Mammary epithelial cell (primary cell): ENCODE measurements at regions not wholly inside any gene's neighbourhood (a gene's known extent, or its start where the extent isn't known, plus 50 kb on each side); places are given as distances from the start of the nearest gene placed in this dataset.
"Not testable (repeated sequence)": the region's sequence is repeated elsewhere in the genome, so short reads cannot be mapped to it uniquely, and the experiment has no call there.

Experiments used
- EZH2 ChIP-seq: IDR thresholded peaks from 2 replicates; pipeline ENCODE4 v1.6.1; 2012; ENCODE audit warnings: low read length, inconsistent platforms, borderline replicate concordance
- TF ChIP-seq, protein P1 (sequence below), 2 donors: IDR thresholded peaks in 1 of 2; conservative IDR thresholded peaks in 1 of 2; 2 replicates each; pipeline ENCODE4 v1.5.1; 2011 to 2012; ENCODE audit warnings: inconsistent platforms in 2 of 2, low read length in 2 of 2, mild to moderate bottlenecking in 2 of 2, control low read depth in 1 of 2, low read depth in 1 of 2; ENCODE audit not compliant: insufficient read depth in 1 of 2; ENCODE audit errors: extremely low read depth in 1 of 2

DNA sequence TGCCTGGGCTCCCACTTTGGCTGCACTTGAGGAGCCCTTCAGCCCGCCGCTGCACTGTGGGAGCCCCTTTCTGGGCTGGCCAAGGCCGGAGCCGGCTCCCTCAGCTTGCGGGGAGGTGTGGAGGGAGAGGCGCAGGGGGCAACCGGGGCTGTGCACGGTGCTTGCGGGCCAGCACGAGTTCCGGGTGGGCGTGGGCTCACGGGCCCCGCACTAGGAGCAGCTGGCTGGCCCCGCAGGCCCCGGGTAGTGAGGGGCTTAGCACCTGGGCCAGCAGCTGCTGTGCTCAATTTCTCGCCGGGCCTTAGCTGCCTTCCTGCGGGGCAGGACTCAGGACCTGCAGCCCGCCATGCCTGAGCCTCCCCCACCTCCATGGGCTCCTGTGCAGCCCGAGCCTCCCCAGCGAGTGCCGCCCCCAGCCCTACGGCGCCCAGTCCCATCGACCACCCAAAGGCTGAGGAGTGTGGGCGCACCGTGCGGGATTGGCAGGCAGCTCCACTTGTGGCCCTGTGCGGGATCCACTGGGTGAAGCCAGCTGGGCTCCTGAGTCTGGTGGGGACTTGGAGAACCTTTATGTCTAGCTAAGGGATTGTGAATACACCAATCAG lies 79.9 kb upstream of the HMGA2 start:
- TF ChIP-seq, protein P1, sequence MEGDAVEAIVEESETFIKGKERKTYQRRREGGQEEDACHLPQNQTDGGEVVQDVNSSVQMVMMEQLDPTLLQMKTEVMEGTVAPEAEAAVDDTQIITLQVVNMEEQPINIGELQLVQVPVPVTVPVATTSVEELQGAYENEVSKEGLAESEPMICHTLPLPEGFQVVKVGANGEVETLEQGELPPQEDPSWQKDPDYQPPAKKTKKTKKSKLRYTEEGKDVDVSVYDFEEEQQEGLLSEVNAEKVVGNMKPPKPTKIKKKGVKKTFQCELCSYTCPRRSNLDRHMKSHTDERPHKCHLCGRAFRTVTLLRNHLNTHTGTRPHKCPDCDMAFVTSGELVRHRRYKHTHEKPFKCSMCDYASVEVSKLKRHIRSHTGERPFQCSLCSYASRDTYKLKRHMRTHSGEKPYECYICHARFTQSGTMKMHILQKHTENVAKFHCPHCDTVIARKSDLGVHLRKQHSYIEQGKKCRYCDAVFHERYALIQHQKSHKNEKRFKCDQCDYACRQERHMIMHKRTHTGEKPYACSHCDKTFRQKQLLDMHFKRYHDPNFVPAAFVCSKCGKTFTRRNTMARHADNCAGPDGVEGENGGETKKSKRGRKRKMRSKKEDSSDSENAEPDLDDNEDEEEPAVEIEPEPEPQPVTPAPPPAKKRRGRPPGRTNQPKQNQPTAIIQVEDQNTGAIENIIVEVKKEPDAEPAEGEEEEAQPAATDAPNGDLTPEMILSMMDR (conservative IDR thresholded peaks at IDR 0.05 in 1 of 2, IDR thresholded peaks at IDR 0.05 in 1 of 2; ENCODE audit: extremely low read depth in 1 of 2, insufficient read depth in 1 of 2, low read depth in 1 of 2, low read length in 2 of 2): not testable (repeated sequence)
- TF ChIP-seq EZH2: not testable (repeated sequence)
